ENCODE measurements at regions not wholly inside any gene's neighbourhood (a gene's known extent, or its start where the extent isn't known, plus 50 kb on each side); places are given as distances from the start of the nearest gene placed in this dataset.

- no peaks in the 10 kb centered on the region for H3K4me1 ChIP-seq
- H3K9me3 ChIP-seq, result peaks cover 0 to 17% (median 9%) of the 10 kb centered on the region in 8 donors
- TF ChIP-seq POLR2A (IDR thresholded peaks at IDR 0.05) (no peak), POLR2AphosphoS5 (IDR thresholded peaks at IDR 0.05) (no peak)
- TF ChIP-seq, protein P1, sequence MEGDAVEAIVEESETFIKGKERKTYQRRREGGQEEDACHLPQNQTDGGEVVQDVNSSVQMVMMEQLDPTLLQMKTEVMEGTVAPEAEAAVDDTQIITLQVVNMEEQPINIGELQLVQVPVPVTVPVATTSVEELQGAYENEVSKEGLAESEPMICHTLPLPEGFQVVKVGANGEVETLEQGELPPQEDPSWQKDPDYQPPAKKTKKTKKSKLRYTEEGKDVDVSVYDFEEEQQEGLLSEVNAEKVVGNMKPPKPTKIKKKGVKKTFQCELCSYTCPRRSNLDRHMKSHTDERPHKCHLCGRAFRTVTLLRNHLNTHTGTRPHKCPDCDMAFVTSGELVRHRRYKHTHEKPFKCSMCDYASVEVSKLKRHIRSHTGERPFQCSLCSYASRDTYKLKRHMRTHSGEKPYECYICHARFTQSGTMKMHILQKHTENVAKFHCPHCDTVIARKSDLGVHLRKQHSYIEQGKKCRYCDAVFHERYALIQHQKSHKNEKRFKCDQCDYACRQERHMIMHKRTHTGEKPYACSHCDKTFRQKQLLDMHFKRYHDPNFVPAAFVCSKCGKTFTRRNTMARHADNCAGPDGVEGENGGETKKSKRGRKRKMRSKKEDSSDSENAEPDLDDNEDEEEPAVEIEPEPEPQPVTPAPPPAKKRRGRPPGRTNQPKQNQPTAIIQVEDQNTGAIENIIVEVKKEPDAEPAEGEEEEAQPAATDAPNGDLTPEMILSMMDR (IDR thresholded peaks at IDR 0.05 in 8 of 11, conservative IDR thresholded peaks at IDR 0.05 in 3 of 11), result no peak
- H3K27me3 ChIP-seq (replicated peaks in 1 of 7), result no peaks in the 10 kb centered on the region
- intact Hi-C loops (cut with DNase I; ENCODE audit: low total_unique reads), result no loop called here
- no peak for DNase-seq
- H3K27ac ChIP-seq, result no peak overlapping the region
- no peaks in the 10 kb centered on the region for H3K36me3 ChIP-seq
- 86 to 96% (median 93%) methylated on average over 2 of the region's 2 CpGs for WGBS, 5 donors
- no peak overlapping the region for H3K4me3 ChIP-seq
These were observed 231.3 kb upstream of the ZC3H15 start for GRCh38 chr2:186254759-186255158.

- 93 to 98% (median 96%) methylated on average over 4 of the region's 4 CpGs for WGBS, 5 donors
- Histone ChIP-seq H3K27ac (no peak overlapping the region), H3K9me3 (peaks cover 0 to 17% (median 9%) of the 10 kb centered on the region in 8 donors), H3K36me3 (no peaks in the 10 kb centered on the region), H3K4me3 (no peak overlapping the region), H3K4me1 (no peaks in the 10 kb centered on the region), H3K27me3 (replicated peaks in 1 of 7) (no peaks in the 10 kb centered on the region)
- TF ChIP-seq POLR2AphosphoS5 (IDR thresholded peaks at IDR 0.05) (no peak), POLR2A (IDR thresholded peaks at IDR 0.05) (no peak)
- TF ChIP-seq, protein P1 (IDR thresholded peaks at IDR 0.05 in 8 of 11, conservative IDR thresholded peaks at IDR 0.05 in 3 of 11), result no peak
- no peak for DNase-seq
- intact Hi-C loops (cut with DNase I; ENCODE audit: low total_unique reads), result no loop called here
These were observed 230.2 kb upstream of the ZC3H15 start for GRCh38 chr2:186255823-186256222.

DNA sequence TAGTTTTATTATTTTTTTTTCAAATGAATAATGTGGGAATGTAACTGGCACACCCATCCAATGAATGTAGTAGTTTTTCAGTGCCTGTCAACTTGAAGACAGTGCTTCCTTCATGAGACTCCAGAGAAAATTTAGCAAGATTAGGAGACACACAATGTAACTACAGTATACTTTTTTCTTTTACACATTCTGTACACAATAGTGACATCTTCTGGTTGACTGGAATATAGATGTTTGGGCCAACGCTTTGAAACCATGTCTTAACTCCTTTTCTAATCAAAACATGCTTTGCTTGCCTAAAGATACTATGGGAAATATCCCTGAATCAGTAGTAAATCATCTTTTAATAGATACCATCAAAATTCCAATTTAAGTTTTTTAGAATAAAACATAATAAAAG is 229.5 kb upstream of the ZC3H15 start:
- WGBS, 5 donors, result 15 to 50% (median 30%) methylated on average over 1 of the region's 1 CpG
- no peaks in the 10 kb centered on the region for H3K4me1 ChIP-seq
- TF ChIP-seq, protein P1 (IDR thresholded peaks at IDR 0.05 in 8 of 11, conservative IDR thresholded peaks at IDR 0.05 in 3 of 11), result peak in 3 of 11 experiments; percentile 20 to 44 (median 44)
- TF ChIP-seq POLR2AphosphoS5 (IDR thresholded peaks at IDR 0.05) (no peak), POLR2A (IDR thresholded peaks at IDR 0.05) (no peak)
- H3K4me3 ChIP-seq, result no peak overlapping the region
- peaks cover 0 to 17% (median 9%) of the 10 kb centered on the region in 8 donors for H3K9me3 ChIP-seq
- intact Hi-C loops (cut with DNase I; ENCODE audit: low total_unique reads), result no loop called here
- no peaks in the 10 kb centered on the region for H3K27me3 ChIP-seq (replicated peaks in 1 of 7)
- no peaks in the 10 kb centered on the region for H3K36me3 ChIP-seq
- H3K27ac ChIP-seq, result no peak overlapping the region
- no peak for DNase-seq

DNA sequence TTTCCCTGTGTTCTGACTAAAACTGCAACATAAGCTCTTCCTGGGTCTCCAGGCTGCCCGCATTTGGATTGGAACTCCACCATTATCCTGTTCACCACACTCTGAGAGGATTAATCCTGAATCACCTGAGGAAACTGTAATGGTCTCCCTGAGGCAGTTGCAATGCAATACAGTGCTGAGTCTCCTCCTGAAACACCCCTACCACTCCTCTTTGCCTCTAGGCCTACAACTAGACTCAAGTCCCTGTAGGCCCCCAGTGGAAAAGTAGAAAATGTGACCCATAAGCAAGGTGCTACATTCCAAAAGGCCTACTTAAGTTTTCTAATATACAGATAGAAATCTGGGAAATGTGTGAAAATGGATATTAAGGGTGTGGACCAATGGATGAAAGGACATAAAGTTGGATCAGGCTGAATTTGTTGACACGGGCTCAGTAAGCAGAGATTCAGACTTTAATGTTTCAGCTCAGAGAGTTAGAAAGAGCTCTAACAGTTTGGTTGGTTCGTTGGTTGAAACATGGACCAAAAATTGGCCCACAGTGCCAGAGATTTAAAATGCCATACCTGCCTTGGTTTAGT is 222.3 kb upstream of the ZC3H15 start:
- Histone ChIP-seq H3K4me3 (no peak overlapping the region), H3K9me3 (peaks cover 0 to 38% (median 19%) of the 10 kb centered on the region in 8 donors), H3K27me3 (replicated peaks in 1 of 7) (no peaks in the 10 kb centered on the region), H3K27ac (no peak overlapping the region), H3K4me1 (no peaks in the 10 kb centered on the region), H3K36me3 (no peaks in the 10 kb centered on the region)
- 85 to 93% (median 87%) methylated on average over 3 of the region's 3 CpGs for WGBS, 5 donors
- no peak for DNase-seq
- intact Hi-C loops (cut with DNase I; ENCODE audit: low total_unique reads), result no loop called here
- TF ChIP-seq POLR2AphosphoS5 (IDR thresholded peaks at IDR 0.05) (no peak), POLR2A (IDR thresholded peaks at IDR 0.05) (no peak)
- TF ChIP-seq, protein P1 (IDR thresholded peaks at IDR 0.05 in 8 of 11, conservative IDR thresholded peaks at IDR 0.05 in 3 of 11), result no peak

Measured in spleen (tissue), 11 donors.